GM21447 (cell line): ENCODE measurements at regions not wholly inside any gene's neighbourhood (a gene's known extent, or its start where the extent isn't known, plus 50 kb on each side); places are given as distances from the start of the nearest gene placed in this dataset.

Experiments
- ATAC-seq: cut with Tn5 transposase; IDR thresholded peaks from one replicate; pipeline ENCODE4 v1.9.1; 2021; ENCODE audit not compliant: unreplicated experiment

DNA sequence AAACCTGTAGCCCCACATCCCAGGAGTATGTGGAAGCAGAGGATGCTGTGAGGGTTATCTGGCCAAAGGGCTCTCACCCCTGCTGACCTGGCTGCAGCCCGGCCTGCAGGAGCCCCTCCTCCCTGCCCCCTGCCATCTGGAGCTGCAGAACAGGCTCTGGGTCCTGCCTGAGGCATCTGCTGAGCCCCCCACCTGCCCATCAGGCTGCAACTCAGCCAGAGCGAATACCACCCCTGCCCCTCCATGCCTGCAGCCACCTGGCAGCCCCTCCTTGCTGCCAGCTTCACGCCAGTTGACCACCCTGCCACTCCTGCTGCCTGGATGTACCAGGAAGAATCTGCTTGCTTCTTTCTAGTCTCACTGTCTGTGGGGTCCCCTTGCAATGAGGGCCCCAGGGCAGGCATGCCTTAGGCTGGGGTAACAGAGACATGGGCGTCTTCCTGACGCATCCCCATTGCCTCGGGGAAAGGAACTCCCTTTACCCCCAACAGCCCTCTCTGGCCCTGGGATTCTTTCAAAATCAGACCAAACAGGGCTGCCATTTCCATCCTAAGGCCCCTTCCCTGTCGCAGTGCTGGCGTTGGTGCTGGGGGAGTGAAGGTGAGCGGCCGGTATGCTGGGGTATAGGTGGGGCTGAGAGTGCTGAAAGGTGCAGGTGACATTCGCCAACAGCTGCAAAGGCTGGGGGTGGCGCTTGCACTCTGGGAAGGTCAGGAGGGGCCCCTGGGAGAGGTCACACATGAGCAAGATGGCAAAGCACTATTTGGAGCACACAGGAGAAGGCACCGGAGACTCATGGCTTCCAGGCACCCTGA is 1334.6 kb downstream of the TBC1D22A start:
- no peak for ATAC-seq

DNA sequence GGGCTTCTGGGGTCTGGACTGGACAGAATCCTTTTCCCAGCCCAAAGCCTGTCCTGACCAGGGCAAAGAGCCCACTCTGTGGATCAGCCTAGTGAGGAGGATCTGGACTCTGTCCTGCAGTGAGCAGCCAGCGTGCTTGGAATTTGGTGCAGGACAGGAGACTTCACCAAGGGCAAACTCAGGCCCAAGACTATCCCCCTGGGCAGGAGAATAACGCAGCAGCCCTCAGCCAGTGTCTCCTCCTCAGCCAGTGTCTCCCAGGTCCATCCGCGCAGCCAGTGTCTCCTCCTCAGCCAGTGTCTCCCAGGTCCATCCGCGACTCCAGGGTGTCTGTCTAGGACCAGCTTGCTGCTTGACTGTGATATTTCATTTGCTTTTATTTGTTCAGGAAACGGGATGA is 1334.0 kb downstream of the TBC1D22A start:
- ATAC-seq = no peak

DNA sequence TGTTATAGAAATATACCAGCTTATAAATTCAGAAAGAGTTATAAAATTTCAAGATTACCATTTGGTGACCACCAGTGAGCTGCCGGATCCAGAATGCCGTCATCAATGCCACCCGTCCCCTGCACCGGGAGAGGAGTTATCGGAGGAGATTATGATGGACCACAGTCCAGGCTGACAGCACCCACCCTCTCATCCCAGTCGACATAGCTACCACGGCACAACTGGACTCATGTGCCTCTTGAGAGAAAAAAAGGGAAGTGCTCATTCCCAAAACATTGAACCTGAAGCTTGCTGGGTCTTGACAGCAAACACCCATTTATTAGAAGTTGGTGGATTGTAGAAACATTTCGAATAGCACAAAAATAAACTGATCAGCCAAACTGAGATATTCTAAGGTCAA is 1331.5 kb downstream of the TBC1D22A start:
- no peak for ATAC-seq

DNA sequence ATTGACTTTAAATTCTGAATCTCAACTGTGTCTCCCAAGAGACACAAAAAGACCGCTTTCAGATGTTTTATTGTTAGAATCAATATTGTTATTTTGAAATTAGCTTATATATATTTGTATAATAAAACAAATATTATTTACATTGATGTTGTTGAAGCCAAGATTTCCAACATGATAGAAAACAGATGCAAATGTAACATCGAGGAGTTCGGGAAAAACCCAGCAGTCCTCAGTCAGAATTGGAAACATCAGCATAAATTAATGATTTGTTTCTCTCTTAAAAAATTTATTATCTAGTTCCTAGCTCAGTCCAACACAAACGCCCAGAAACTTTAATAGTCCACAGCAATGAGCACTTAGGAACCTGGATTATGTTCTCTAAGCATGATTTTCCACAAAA is 1330.4 kb downstream of the TBC1D22A start:
- ATAC-seq = no peak

DNA sequence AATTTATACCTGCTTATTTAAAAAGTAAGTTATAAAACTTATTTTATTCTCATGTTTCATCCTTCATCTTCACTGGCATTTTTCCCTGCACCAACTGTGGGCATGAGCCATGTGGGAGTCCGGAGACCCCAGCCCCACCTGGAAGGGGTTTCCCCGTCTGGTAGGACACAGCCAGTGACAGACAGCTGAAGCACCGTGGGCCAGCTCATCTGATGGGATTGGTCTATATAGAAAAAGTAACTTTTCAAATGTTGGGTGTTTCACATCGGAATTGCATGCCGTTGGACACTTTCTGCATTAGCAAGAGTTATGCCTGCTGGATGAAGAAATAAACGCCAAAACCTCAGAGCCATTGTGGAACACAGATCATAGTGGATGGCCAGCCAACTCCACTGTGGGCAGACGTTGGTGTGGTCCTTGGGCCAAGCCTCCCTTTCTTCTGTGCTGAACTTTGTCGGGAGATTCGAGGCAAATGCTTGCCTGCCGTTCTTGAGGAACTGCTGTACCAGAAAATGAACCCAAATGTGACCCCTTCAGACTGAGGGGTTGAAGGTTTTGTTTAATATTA is 1329.3 kb downstream of the TBC1D22A start:
- ATAC-seq = no peak

DNA sequence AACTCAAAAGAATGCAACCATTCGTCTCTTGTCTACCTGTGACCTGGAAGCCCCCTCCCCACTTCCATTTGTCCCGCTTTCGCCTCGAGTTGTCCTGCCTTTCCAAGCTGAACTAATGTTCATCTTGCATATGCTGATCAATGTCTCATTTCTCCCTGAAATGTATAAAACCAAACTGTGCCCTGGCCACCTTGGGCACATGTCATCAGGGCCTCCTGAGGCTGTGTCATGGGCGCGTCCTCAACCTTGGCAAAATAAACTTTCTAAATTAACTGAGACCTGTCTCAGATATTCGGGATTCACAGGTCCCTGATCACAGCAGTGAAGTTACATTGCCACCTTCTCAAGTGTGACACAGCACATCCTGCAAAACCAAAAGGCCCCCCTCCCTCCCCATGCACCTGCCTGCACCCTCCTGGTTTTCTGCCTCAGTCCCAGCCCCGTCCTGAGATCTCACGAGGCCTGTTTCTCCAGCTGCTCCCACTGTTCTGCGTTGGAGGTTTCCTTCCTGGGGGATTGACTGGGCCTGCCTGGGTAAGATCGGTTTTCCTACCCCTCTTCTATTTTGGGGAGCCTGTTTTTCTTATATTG is 1328.7 kb downstream of the TBC1D22A start:
- ATAC-seq = no peak

DNA sequence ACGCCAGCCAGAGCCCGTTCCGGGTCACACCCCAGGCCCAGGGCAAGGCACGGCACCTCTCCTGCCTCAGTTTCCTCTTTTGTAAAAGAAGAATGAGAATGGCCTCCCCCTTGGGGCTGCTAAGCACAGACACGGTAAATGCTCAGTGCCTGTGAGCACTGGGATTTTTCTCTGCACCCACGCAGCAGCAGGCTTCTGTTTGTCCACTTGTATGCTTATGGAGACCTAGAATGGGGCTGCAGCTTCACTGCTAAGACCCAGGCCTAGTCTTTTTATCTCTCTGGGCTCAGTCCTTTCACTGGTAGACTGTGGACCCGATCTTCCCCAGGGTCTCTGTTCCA is 1327.9 kb downstream of the TBC1D22A start:
- no peak for ATAC-seq

DNA sequence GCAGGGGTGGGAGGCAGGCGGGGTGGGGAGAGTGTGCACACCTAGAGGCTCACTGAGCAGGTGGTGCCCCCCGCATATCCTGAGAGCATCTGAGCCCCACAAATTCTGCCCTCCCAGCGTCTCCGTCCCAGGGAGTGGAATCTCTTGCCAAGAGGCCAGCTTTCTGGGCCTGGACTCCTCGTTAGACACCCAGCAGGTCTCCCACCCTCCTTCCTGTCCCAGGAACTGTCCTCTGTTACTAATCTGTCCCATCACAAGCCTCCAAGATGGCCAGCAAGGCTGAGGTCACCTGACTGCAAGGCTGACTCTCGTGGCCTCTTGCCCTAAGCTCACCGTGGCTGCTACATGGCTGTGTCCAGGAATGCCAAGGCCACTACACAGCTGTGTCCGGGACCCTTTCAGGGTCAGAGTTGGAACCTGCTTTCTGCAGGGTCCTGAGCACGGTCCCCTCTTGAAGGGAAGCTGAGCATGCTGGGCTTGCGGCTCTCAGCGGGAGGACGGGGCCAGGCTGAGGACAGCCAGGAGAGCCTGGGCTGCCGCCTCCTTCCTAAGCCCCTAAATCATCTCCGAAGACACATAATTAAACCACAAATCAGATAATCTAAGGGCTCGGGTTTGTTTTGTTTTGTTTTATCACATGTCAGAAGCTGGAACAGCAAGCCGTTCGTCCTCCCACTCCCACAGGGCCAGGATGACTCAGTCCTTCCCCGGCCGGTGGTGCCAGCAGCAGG is 1327.3 kb downstream of the TBC1D22A start:
- ATAC-seq = no peak

DNA sequence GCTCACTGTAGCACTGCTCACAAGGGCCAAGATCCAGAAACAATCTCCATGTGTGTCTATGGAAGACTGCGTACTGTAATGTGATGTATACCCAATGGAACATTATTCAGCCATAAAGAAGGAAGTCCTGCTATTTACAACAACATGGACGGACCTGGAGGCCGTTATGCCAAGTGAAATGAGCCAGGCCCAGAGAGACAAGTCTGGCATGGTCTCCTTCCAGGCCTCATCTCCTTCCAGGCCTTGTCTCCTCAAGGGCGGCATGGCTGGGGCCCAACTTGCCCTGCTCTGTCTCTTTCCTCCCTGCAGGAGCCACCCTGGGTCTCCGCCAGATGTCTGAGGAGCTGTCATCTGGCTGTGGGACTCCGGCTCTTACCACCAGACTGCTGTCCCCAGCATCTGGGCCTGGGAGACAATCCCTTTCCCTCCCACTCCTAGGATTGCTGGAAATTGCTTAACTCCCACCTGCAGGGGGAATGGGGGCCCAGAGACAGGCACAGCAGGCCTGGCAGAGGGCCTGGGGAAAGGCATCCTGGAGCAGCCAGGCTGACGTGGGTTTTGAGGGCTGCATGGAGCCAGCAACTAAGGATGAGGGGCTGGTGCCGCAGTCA is 1326.6 kb downstream of the TBC1D22A start:
- no peak for ATAC-seq

DNA sequence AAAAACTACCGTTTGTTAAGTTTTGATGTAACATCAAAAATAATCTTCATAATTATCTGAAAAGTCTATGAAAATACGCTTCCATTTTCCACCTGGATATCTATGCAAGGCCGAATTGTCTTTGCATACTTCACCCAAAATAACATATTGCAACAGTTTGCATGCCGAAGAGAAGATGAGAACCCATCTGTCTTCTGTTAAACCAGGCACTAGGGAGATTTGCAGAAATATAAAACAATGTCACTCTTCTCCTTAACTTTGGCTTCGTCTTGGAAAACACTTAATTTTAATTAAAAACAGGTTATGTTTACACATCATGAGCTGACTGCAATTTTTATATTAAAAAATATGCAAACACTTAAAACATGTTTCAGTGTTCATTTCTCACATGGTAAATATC is 1325.8 kb downstream of the TBC1D22A start:
- no peak for ATAC-seq

DNA sequence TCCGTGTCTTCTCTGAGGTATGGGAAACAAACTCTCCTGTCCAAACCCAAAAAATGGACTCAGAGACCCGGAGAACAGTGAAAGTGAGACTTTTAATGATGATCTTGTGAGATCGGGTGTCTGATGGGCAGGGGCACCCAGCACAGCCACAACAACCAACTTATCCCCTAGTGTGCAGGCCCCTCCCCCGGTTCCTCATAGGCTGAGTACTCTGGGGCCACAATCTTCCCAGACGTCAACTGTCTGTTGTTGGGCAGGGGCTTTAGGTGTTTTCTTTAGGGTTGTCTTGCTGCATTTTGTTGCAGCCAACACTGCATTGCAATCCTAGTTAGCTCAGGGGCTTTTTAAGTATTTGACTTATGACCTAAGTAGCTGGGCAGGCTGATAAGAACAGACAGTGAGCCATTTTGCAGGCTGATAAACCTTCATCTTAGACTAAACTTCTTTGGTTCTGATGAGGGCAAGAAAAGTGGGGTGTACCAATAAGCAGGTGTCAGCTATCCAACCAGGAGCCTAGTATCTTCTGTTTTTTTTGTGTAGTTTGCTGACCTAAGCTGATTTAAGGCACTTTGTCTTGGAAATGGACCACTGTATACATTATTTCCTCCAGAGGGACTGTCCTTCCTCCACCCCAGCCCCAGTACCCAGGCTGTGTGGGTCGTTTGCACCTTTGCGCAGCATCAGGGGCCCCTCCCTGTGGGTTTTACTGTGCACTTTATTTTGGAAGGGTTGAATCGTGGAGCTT is 1323.6 kb downstream of the TBC1D22A start:
- no peak for ATAC-seq

DNA sequence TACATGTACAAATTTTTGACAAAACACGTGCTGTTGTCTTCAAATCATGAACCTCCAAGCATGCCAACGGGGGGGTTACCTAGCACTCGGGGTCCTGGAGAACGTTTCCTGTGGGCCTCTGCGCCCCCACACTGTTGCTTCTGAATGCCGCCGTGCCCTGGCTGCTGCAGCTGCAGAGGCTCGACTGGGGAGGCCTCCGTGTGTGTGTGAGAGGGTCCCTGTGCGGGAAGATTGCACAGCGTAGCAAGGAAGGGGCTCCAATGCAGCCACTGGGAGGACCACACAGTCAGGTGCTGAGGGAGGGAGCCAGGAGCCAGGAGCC is 1322.2 kb downstream of the TBC1D22A start:
- ATAC-seq = no peak

DNA sequence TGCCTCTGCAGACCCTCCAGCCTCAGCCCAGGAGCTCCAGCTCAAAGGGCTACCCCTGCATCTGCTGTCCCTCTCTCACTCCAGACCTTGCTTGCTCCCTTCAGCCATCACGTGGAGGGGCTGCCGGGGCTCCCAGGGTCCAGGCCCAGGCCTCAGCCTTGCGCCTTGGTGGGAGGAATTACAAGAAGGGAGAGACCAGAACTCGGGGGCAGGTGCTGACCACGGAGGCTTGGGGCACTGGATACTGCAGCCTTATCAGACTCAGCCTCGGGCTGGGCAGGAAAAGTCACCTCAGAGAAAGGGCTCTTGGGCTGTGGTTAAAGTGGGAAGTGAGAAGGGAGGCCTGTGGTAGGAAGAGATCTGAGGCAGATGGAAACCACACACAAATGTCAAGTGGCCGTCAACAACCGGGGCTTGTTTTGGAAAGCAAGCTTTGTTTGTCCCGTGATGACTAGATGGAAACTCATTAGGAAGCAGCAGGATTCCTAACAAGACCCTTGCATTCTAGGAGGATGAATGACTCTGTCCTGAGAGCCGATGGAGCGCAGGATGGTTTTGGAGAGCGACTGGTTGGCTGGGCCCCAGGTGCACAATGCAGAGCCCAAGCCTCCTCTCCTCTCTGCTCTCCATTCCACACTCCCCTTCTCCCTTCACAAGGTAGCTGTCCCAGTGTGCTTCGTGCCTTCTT is 1321.7 kb downstream of the TBC1D22A start:
- ATAC-seq = peak; percentile 80

DNA sequence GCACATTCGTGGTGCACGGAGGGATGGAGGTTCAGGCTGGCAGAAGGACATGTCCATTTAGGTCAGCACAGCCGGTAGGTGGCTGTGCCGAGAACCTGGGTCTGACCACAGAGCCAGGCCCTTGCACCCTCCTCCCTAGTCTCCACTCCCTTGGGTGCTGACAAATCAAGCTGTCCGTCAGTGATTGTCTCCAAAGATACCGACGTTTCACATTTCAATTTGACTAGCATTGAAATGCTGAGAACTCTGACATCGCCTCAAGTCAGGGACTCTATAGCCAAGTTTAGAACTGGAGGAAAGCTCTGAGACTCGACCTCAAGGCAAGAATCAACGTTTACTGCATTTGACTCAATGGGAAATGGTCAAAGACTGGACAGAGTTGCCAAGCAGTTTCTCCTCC is 1321.1 kb downstream of the TBC1D22A start:
- peak; percentile 16 for ATAC-seq

DNA sequence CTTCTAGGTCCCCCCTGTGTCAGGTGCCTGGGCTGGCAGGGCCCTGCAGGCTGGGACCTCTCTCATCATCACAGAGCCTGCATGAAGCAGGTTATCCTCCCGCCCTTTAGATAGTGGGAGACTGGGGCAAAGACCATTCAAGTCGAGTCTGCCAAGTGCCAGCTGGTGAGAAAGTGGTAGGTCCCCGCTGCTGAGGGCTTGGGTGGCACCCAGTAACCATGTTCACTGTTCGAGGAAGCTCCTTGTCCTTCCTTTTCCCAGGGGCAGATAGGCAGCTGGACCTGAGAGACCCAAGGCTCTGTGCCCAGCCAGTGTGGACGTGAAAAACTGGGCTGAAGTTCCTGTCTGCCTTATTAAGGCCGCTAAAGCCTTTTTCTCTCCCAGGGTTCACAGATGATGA is 1319.8 kb downstream of the TBC1D22A start:
- no peak for ATAC-seq

DNA sequence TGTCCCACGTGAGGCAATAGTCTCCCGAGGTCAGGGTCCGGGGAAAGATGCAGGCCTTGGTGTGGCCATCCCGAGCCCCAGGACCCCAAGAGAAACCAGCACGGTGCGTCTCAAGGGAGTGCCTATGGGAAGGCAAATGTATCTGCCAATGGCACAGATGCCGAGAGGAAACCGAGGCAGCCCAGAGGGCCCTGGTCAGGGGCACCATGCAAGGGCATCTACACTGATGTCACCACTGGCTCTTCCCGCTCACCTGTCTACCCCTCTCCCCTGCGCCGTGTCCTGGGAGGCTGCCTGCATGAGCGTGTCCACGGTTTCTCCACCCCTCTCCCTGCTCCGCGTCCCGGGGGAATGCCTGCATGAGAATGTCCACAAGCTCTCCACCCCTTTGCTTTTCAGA is 1318.8 kb downstream of the TBC1D22A start:
- ATAC-seq = no peak

DNA sequence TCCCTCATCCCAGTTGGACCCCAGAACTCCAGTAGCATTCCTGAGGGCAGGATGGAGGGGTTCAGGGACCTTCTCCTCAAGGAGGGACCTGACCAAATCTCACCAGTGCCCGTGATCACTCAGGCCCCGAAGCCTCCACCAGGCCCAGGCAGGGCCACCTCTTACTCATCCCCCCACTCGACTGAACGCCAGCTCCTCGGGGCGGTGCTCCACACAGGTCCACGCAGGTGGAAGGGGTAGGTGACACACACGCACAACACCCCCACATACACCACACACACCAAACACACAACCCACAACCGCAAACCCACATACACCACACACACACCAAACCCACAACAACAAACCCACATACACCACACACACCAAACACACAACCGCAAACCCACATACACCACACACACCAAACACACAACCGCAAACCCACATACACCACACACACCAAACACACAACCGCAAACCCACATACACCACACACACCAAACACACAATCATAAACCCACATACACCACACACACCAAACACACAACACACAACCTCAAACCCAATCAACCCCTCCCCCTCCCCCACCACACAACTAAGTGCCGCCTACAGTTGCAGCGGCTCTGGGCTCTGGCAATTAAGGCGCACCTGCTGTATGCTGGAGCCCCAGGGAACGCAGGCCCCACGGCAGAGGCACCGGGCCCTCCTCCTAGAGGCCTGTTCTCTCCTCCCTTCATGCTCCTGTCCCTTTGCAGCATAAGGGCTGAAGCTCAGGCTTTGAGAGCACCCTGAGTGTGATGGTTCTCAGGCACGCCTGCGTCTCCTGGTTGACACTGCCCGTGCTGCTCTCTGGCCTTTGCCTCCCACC is 1318.1 kb downstream of the TBC1D22A start:
- no peak for ATAC-seq

DNA sequence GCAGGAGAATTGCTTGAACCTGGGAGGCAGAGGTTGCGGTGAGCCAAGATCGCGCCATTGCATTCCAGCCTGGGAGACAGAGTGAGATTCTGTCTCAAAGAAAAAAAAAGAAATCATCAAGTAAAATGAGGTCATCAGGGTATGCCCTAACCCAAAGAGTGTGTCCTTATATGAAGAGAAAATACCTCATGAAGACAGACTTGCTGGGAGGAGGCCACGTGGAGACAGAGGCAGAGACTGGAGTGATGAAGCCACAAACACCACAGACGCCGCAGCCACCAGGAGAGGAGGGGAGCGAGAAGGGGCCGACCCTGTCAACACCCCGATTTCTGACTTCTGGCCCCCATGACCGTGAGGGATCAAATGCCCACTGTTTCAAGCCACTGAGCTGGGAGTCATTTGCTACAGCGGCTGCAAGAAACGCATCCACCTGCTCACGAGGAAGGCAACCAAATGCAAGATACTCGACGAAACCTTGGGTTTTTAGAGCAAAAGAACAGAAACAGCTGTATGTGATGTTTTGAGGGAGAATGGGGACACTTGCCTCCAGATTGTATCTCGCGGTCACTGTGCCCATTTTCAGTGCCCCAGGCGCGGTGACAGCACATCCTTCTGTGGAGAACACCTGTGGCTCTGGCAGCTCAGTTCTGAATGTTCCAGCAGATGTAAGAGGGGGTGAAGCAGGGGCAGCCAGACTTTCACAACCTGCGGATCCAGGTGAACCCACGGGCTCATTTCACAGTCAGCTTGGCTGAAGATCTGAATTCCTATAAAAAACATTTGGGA is 1317.2 kb downstream of the TBC1D22A start:
- ATAC-seq = no peak

DNA sequence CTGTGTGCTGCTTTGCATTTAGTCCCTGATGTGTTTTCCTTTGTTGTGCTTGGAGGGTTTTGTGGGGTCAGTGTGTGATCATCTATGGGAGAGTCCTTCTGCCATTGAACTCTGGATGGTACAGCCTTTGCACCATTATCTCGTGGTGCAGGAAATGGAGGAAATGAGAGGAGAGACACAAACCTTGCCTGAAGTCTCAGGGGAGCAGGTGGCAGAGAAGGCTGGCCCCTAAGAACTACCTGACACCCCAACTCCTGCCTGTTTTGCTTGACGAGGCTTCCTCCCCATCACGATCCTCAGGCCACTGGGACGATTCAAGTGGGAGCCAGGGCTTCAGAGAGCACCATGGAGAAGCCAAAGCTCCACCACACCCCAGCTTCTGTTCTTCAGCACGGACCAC is 1316.4 kb downstream of the TBC1D22A start:
- no peak for ATAC-seq
